ENCODE measurements at regions not wholly inside any gene's neighbourhood (a gene's known extent, or its start where the extent isn't known, plus 50 kb on each side); places are given as distances from the start of the nearest gene placed in this dataset.

DNA sequence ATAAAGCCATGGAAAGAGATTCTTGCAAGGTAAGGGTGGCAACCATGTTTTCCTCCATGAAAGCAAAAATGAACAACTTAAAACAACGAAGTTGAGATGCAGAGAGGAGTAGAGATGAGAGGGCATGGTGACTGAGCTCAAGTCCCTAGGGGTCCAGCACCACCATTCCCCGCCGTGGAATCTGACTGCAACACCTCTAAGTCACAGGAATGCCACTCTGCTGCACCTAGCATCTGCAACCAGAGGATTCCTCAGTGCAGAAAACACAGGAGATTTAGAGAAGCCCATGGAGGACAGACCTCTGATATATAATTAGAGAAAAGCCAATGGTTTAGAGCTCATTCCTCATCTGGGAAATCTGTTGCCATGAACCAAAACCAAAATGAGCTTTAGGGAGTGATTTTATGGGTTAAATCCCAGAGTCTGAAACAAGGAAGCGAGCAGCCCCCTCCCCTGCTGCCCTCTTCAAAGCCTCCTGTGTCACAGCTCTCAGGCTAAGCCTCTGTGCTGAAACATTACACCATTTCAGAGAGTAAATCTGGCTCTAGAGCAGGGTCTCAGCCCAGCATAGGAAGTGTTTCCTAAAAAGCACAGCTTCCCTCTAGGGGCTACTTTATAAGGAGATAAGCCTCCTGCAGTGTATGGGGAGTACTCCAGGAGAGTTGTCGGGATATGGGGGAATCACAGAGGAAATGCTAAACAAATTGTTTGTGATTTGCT lies 1043.6 kb downstream of the UQCRFS1 start:
- no peak for DNase-seq
- no peaks in the 10 kb centered on the region for H3K4me1 ChIP-seq (ENCODE audit: control extremely low read depth in 1 of 4, control insufficient read depth in 4 of 4, insufficient read depth in 4 of 4, low read length in 3 of 4)
- H3K36me3 ChIP-seq (ENCODE audit: control insufficient read depth in 4 of 4, insufficient read depth in 4 of 4, low read length in 3 of 4), result no peaks in the 10 kb centered on the region
- 17% methylated on average over 4 of the region's 5 CpGs for WGBS (ENCODE audit: insufficient coverage)
- H3K27me3 ChIP-seq (replicated peaks in 2 of 5; ENCODE audit: control insufficient read depth in 4 of 5, insufficient read depth in 5 of 5, low read length in 4 of 5), result no peaks in the 10 kb centered on the region
- H3K4me3 ChIP-seq (ENCODE audit: control insufficient read depth in 1 of 7, extremely low read depth in 1 of 7, insufficient read depth in 4 of 7, low read depth in 2 of 7, low read length in 6 of 7), result no peak overlapping the region
- H3K9me3 ChIP-seq (ENCODE audit: control extremely low read depth in 1 of 5, control insufficient read depth in 4 of 5, insufficient read depth in 2 of 5, low read depth in 1 of 5, low read length in 4 of 5), result no peaks in the 10 kb centered on the region
- ChIA-PET CTCF (no interaction called here), POLR2A (no interaction called here)
- H3K27ac ChIP-seq (ENCODE audit: insufficient read depth in 1 of 2, low read depth in 1 of 2, low read length in 2 of 2, poor library complexity in 1 of 2, severe bottlenecking in 2 of 2), result no peak overlapping the region

DNA sequence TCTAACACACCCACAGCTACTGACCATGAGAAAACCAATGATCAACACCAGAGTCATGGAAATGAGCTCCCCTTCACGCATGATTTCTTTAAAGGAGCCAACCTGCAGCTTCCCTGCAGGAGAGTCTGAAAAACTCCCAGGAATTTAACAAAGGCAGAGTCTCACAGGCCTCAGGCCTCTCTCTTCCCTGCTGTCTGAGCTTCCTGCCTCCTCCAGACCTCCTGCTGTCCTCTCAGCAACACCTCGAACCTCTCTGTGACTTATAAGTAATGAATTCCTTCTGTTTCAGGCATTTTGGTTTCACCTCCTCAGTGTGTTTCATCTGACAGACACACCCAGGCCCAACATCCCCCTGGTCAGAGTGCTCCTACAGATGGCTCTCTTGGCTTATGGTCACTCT lies 1044.4 kb downstream of the UQCRFS1 start:
- H3K27ac ChIP-seq (ENCODE audit: insufficient read depth in 1 of 2, low read depth in 1 of 2, low read length in 2 of 2, poor library complexity in 1 of 2, severe bottlenecking in 2 of 2), result no peak overlapping the region
- no peaks in the 10 kb centered on the region for H3K36me3 ChIP-seq (ENCODE audit: control insufficient read depth in 4 of 4, insufficient read depth in 4 of 4, low read length in 3 of 4)
- H3K4me1 ChIP-seq (ENCODE audit: control extremely low read depth in 1 of 4, control insufficient read depth in 4 of 4, insufficient read depth in 4 of 4, low read length in 3 of 4), result no peaks in the 10 kb centered on the region
- ChIA-PET CTCF (no interaction called here), POLR2A (no interaction called here)
- 63% methylated on average over 2 of the region's 2 CpGs for WGBS (ENCODE audit: insufficient coverage)
- no peak overlapping the region for H3K4me3 ChIP-seq (ENCODE audit: control insufficient read depth in 1 of 7, extremely low read depth in 1 of 7, insufficient read depth in 4 of 7, low read depth in 2 of 7, low read length in 6 of 7)
- no peak for DNase-seq
- H3K9me3 ChIP-seq (ENCODE audit: control extremely low read depth in 1 of 5, control insufficient read depth in 4 of 5, insufficient read depth in 2 of 5, low read depth in 1 of 5, low read length in 4 of 5), result no peaks in the 10 kb centered on the region
- H3K27me3 ChIP-seq (replicated peaks in 2 of 5; ENCODE audit: control insufficient read depth in 4 of 5, insufficient read depth in 5 of 5, low read length in 4 of 5), result no peaks in the 10 kb centered on the region

DNA sequence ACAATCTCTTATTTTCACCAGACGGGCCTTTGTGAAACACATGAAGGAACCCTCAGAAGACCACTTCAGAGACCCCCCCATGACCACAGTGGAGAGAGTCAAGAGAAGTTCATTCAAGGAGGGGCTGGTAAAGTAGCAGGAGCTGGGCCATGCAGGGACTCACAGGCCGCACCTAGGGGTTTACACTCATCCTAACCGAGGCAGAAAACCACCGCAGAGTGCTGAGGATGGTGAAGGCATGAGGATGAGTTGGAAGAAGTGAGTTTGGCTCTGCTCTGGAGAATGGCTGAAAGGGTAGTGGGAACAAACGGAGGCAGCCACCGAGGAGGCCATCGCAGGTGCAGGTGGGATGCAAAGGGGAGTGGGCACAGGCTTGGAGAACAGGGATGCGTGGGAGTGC lies 1046.9 kb downstream of the UQCRFS1 start:
- CTCF ChIA-PET, result no interaction called here
- H3K9me3 ChIP-seq (ENCODE audit: control extremely low read depth in 1 of 5, control insufficient read depth in 4 of 5, insufficient read depth in 2 of 5, low read depth in 1 of 5, low read length in 4 of 5), result no peaks in the 10 kb centered on the region
- H3K27ac ChIP-seq (ENCODE audit: insufficient read depth in 1 of 2, low read depth in 1 of 2, low read length in 2 of 2, poor library complexity in 1 of 2, severe bottlenecking in 2 of 2), result no peak overlapping the region
- no peak for DNase-seq
- no peaks in the 10 kb centered on the region for H3K36me3 ChIP-seq (ENCODE audit: control insufficient read depth in 4 of 4, insufficient read depth in 4 of 4, low read length in 3 of 4)
- WGBS (ENCODE audit: insufficient coverage), result 90% methylated on average over 8 of the region's 8 CpGs
- POLR2A ChIA-PET, result no interaction called here
- H3K27me3 ChIP-seq (replicated peaks in 2 of 5; ENCODE audit: control insufficient read depth in 4 of 5, insufficient read depth in 5 of 5, low read length in 4 of 5), result no peaks in the 10 kb centered on the region
- no peaks in the 10 kb centered on the region for H3K4me1 ChIP-seq (ENCODE audit: control extremely low read depth in 1 of 4, control insufficient read depth in 4 of 4, insufficient read depth in 4 of 4, low read length in 3 of 4)
- H3K4me3 ChIP-seq (ENCODE audit: control insufficient read depth in 1 of 7, extremely low read depth in 1 of 7, insufficient read depth in 4 of 7, low read depth in 2 of 7, low read length in 6 of 7), result no peak overlapping the region

DNA sequence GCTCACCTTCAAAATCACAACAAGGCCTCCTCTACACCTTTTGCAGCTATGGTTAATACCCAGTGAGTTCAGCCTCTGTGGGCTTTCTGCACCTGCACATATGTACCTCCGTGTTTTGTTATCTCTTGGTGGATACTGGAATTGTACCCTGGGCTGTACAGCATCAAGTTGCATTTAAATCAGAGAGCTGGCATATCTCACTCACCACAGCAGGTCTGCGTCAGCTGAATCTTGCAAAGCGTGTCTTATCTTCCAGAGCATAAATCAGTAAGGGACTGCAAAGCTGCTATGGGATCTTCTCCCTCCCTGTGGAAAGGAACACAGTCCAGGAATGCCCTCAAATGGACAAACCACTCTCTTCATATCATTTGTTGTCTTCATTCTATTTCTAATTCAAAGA lies 1048.7 kb downstream of the UQCRFS1 start:
- ChIA-PET CTCF (no interaction called here), POLR2A (no interaction called here)
- Histone ChIP-seq H3K27ac (ENCODE audit: insufficient read depth in 1 of 2, low read depth in 1 of 2, low read length in 2 of 2, poor library complexity in 1 of 2, severe bottlenecking in 2 of 2) (no peak overlapping the region), H3K4me3 (ENCODE audit: control insufficient read depth in 1 of 7, extremely low read depth in 1 of 7, insufficient read depth in 4 of 7, low read depth in 2 of 7, low read length in 6 of 7) (no peak overlapping the region), H3K9me3 (ENCODE audit: control extremely low read depth in 1 of 5, control insufficient read depth in 4 of 5, insufficient read depth in 2 of 5, low read depth in 1 of 5, low read length in 4 of 5) (no peaks in the 10 kb centered on the region), H3K36me3 (ENCODE audit: control insufficient read depth in 4 of 4, insufficient read depth in 4 of 4, low read length in 3 of 4) (no peaks in the 10 kb centered on the region), H3K4me1 (ENCODE audit: control extremely low read depth in 1 of 4, control insufficient read depth in 4 of 4, insufficient read depth in 4 of 4, low read length in 3 of 4) (no peaks in the 10 kb centered on the region), H3K27me3 (replicated peaks in 2 of 5; ENCODE audit: control insufficient read depth in 4 of 5, insufficient read depth in 5 of 5, low read length in 4 of 5) (no peaks in the 10 kb centered on the region)
- DNase-seq, result no peak
- 90% methylated on average over 3 of the region's 3 CpGs for WGBS (ENCODE audit: insufficient coverage)

DNA sequence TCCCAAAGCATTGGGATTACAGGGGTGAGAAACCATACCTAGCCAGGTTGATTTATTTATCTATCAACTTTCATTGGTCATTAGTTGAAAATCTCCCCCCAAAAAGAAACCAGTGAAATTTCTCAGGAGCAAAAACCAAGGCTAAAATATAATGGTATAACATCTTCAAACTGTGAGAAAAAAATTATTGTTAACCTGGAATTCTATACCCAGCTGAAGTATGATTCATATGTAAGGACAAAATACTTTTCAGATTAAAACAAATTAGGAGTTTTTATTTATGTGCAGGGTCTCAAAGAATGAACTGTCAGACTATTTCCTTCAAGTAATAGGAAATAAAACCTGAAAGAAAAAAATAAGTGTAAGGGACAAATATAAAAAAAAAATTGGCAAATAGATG lies 1053.9 kb downstream of the UQCRFS1 start:
- H3K4me1 ChIP-seq (ENCODE audit: control extremely low read depth in 1 of 4, control insufficient read depth in 4 of 4, insufficient read depth in 4 of 4, low read length in 3 of 4), result no peaks in the 10 kb centered on the region
- H3K36me3 ChIP-seq (ENCODE audit: control insufficient read depth in 4 of 4, insufficient read depth in 4 of 4, low read length in 3 of 4), result no peaks in the 10 kb centered on the region
- no peak overlapping the region for H3K27ac ChIP-seq (ENCODE audit: insufficient read depth in 1 of 2, low read depth in 1 of 2, low read length in 2 of 2, poor library complexity in 1 of 2, severe bottlenecking in 2 of 2)
- no peak overlapping the region for H3K4me3 ChIP-seq (ENCODE audit: control insufficient read depth in 1 of 7, extremely low read depth in 1 of 7, insufficient read depth in 4 of 7, low read depth in 2 of 7, low read length in 6 of 7)
- ChIA-PET CTCF (no interaction called here), POLR2A (no interaction called here)
- DNase-seq, result no peak
- H3K27me3 ChIP-seq (replicated peaks in 2 of 5; ENCODE audit: control insufficient read depth in 4 of 5, insufficient read depth in 5 of 5, low read length in 4 of 5), result no peaks in the 10 kb centered on the region
- H3K9me3 ChIP-seq (ENCODE audit: control extremely low read depth in 1 of 5, control insufficient read depth in 4 of 5, insufficient read depth in 2 of 5, low read depth in 1 of 5, low read length in 4 of 5), result peaks cover 0 to 2% (median 0%) of the 10 kb centered on the region in 5 experiments

DNA sequence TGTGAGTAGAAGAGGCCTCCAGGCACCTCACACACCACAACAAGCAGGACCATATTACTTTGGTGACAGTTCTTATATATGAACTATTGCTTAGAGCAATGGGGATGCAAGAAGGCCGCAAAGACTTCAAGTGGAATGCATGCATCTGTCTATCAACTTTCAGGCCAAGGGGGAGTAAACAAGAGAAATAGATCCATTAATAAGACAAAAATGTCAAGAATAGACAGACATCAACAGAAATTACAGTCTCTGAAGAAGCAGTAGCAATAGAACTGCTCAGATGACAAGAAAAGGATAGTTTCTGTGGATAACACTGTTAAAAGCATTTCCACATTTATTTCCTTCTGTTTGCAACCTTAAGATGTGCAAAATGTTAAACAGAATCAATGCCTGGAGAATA lies 1057.7 kb downstream of the UQCRFS1 start:
- CTCF ChIA-PET, result no interaction called here
- H3K36me3 ChIP-seq (ENCODE audit: control insufficient read depth in 4 of 4, insufficient read depth in 4 of 4, low read length in 3 of 4), result no peaks in the 10 kb centered on the region
- peaks cover 0 to 2% (median 0%) of the 10 kb centered on the region in 5 experiments for H3K9me3 ChIP-seq (ENCODE audit: control extremely low read depth in 1 of 5, control insufficient read depth in 4 of 5, insufficient read depth in 2 of 5, low read depth in 1 of 5, low read length in 4 of 5)
- POLR2A ChIA-PET, result no interaction called here
- H3K4me1 ChIP-seq (ENCODE audit: control extremely low read depth in 1 of 4, control insufficient read depth in 4 of 4, insufficient read depth in 4 of 4, low read length in 3 of 4), result no peaks in the 10 kb centered on the region
- no peak for DNase-seq
- no peaks in the 10 kb centered on the region for H3K27me3 ChIP-seq (replicated peaks in 2 of 5; ENCODE audit: control insufficient read depth in 4 of 5, insufficient read depth in 5 of 5, low read length in 4 of 5)
- H3K4me3 ChIP-seq (ENCODE audit: control insufficient read depth in 1 of 7, extremely low read depth in 1 of 7, insufficient read depth in 4 of 7, low read depth in 2 of 7, low read length in 6 of 7), result no peak overlapping the region
- no CpG with 5 or more reads among the region's 1 CpG for WGBS (ENCODE audit: insufficient coverage)
- no peak overlapping the region for H3K27ac ChIP-seq (ENCODE audit: insufficient read depth in 1 of 2, low read depth in 1 of 2, low read length in 2 of 2, poor library complexity in 1 of 2, severe bottlenecking in 2 of 2)

DNA sequence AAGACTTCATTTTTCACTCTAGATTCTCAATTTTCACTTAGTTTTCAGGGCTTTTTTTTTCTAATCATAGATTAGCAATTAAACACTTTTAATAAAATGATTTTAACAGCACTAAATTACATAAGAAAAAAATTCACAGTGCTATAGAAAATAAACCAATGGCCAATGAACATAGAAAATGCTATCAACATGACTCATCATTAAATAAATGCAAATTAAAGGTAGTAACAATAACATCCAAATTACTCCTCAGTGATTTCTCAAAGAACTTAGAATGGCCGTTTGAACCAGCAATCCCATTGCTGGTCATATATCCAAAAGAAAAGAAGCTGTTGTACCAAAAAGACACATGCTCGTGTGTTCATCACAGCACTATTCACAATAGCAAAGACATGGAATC lies 1058.9 kb downstream of the UQCRFS1 start:
- POLR2A ChIA-PET, result no interaction called here
- Histone ChIP-seq H3K4me3 (ENCODE audit: control insufficient read depth in 1 of 7, extremely low read depth in 1 of 7, insufficient read depth in 4 of 7, low read depth in 2 of 7, low read length in 6 of 7) (no peak overlapping the region), H3K27me3 (replicated peaks in 2 of 5; ENCODE audit: control insufficient read depth in 4 of 5, insufficient read depth in 5 of 5, low read length in 4 of 5) (no peaks in the 10 kb centered on the region), H3K36me3 (ENCODE audit: control insufficient read depth in 4 of 4, insufficient read depth in 4 of 4, low read length in 3 of 4) (no peaks in the 10 kb centered on the region), H3K4me1 (ENCODE audit: control extremely low read depth in 1 of 4, control insufficient read depth in 4 of 4, insufficient read depth in 4 of 4, low read length in 3 of 4) (no peaks in the 10 kb centered on the region), H3K27ac (ENCODE audit: insufficient read depth in 1 of 2, low read depth in 1 of 2, low read length in 2 of 2, poor library complexity in 1 of 2, severe bottlenecking in 2 of 2) (no peak overlapping the region), H3K9me3 (ENCODE audit: control extremely low read depth in 1 of 5, control insufficient read depth in 4 of 5, insufficient read depth in 2 of 5, low read depth in 1 of 5, low read length in 4 of 5) (peaks cover 0 to 2% (median 0%) of the 10 kb centered on the region in 5 experiments)
- WGBS (ENCODE audit: insufficient coverage), result 95% methylated on average over 2 of the region's 2 CpGs
- no peak for DNase-seq
- CTCF ChIA-PET, result no interaction called here

Measured in common myeloid progenitor, CD34-positive (primary cell).